Left ventricle myocardium superior (tissue), 1 donor: ENCODE measurements at regions not wholly inside any gene's neighbourhood (a gene's known extent, or its start where the extent isn't known, plus 50 kb on each side); places are given as distances from the start of the nearest gene placed in this dataset.
"Not testable (repeated sequence)": the region's sequence is repeated elsewhere in the genome, so short reads cannot be mapped to it uniquely, and the experiment has no call there.

Source experiments
- ATAC-seq: fragments of 200-7000 bp; cut with Tn5 transposase; one replicate; pipeline ENCODE4 v1.9.1; 2020; ENCODE audit warnings: mild to moderate bottlenecking, moderate library complexity
- DNase-seq: peaks from one replicate; pipeline ENCODE4 v3.0.0-alpha.2; 2020
- intact Hi-C: fragments of 100-400 bp; cut with micrococcal nuclease; formaldehyde crosslinking; loops from one replicate; pipeline ENCODE4 v1.11.0; 2022
- donor health status: DM: no; HTN: yes; CAD: no; lungs with severe emphysema.

DNA sequence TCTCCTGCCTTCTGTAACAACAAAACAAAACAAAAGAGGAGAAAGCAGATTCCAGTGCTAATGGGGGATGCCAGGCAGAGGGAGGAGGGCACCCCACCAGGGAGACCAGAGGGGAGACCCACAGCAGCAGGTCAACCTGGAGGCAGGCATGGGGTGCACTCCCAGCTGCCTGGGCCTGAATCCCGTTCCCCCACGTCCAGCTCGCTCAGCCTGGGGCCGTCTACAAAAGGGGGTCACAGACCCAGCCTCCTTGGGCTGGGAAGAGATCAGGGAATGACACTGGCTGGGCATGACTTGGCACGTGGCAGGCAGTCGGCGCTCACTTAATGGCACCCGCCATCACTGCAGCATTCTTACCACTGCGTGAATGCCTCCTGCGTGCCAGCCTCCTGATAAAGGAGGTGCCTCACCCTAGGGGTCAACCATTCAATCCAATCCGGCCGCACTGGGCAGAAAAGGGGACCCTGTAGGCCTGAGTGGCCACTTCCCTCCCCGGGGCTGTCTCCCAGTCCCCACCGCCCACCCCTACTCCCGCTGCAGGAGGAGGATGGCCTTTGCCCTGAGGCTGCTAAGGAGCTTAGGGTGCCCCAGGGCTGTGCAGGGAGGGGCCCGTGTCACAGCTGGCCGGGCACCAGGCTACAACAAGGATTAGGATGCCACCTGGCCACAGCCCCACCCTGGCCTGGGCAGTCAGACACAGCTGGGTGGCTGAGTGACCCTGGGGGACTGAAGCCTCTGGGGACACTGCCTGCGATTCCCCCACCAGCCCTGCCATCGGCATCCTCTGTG, 87.5 kb downstream of the NCOR2 start:
- ATAC-seq (peak; percentile 60), DNase-seq (peak; percentile 49)
- intact Hi-C loops, result no loop called here

DNA sequence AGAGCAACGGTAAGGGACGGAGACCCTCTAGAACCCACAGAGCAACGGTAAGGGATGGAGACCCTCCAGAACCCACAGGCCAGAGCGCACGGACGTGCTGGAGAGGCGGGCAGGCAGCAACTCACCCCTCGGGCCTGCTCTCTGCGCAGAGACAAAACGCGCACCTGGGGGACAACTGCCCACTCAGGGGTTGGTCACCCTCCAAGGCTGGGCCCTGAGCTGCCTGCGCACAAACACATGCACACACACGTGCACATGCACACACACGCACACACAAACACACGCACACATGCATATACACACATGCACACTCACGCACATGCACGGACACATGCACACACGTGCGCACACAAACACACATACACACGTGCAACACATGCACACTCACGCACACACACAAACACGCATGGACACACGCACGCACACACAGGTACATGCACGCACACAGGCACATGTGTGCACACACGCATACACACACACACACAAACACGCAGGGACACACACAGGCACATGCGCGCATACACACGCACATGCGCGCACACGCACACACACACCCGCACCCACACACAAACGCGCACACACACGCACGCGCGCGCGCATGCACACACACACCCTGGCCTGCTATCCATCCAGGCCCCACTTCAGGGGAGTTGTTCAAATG, 88.3 kb downstream of the NCOR2 start:
- DNase-seq (peak; percentile 30), ATAC-seq (no peak)
- intact Hi-C loops, result no loop called here

- DNase-seq (no peak), ATAC-seq (no peak)
- intact Hi-C loops, result no loop called here
Observed at GRCh38 chr12:124478416-124478815, 89.0 kb downstream of the NCOR2 start.

- intact Hi-C loops, result no loop called here
- peak; percentile 13 for DNase-seq
- no peak for ATAC-seq
Observed at GRCh38 chr12:124477107-124477915, 90.1 kb downstream of the NCOR2 start.

DNA sequence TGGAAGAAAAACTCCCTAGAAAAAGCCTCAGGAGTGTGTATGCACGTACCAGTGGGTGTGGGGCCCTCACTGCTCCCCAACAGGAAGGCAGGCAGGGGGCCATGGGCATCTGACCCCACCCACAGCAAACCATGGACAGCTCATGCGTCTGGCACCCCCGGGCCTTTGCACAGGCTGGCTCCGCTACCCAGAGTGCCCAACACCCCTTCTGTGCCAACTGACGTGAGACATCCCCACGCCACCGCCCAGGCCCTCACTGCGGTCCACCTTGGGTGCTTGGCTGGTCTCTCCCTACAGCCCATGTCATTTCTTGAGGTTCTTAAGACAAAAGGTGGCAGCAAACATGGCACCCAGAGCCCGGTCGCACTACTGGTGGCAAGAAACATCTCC, 91.4 kb downstream of the NCOR2 start:
- DNase-seq, result peak; percentile 31
- intact Hi-C loops, result no loop called here
- ATAC-seq, result no peak

- ATAC-seq, result peak; percentile 69
- peak; percentile 55 for DNase-seq
- intact Hi-C loops, result no loop called here
Observed at GRCh38 chr12:124475295-124476010, 92.0 kb downstream of the NCOR2 start.

- intact Hi-C loops, result no loop called here
- ATAC-seq, result peak; percentile 96
- DNase-seq, result peak; percentile 88
Observed at GRCh38 chr12:124474709-124475108, 92.7 kb downstream of the NCOR2 start.

GRCh38 chr12:124472690-124473279, 94.6 kb downstream of the NCOR2 start:
- intact Hi-C loops, result no loop called here
- ATAC-seq, result no peak
- DNase-seq, result no peak

DNA sequence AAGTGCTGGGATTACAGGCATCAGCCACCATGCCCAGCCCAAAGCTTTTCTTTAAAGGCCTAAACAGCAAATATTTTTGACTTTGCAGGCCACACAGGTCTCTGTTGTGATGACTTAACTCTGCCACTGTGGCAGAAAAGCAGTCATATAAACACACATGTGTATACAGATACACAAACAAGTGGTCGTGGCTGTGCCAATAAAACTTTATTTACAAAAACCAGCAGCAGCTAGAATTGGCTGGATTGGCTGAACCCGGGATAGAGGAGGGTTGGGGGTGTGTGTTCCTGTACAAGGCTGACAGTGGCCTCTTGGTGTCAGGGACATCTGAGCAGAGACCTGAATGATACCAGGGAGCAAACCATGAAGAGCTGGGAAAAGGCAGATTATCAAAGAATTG, 95.6 kb downstream of the NCOR2 start:
- no peak for DNase-seq
- ATAC-seq, result no peak
- intact Hi-C loops, result no loop called here

- ATAC-seq (no peak), DNase-seq (no peak)
- intact Hi-C loops, result no loop called here
Observed at GRCh38 chr12:124470806-124471205, 96.6 kb downstream of the NCOR2 start.

- no peak for ATAC-seq
- intact Hi-C loops, result no loop called here
- DNase-seq, result no peak
Observed at GRCh38 chr12:124470139-124470538, 97.3 kb downstream of the NCOR2 start.

- DNase-seq (no peak), ATAC-seq (no peak)
- intact Hi-C loops, result no loop called here
Observed at GRCh38 chr12:124469193-124469888, 98.1 kb downstream of the NCOR2 start.

DNA sequence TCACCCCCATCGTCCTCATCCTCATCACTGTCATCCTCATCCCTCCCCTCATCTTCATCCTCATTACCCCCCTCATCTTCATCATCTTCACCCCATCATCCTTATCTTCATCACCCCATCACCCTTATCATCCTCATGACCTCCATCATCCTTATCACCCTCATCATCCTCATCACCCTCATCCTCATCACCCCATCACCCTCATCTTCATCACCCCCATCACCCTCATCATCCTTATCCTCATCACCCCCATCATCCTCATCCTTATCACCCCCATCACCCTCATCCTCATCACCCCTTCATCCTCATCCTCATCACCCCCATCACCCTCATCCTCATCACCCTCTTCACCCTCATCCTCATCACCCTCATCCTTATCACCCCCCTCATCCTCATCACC, 99.9 kb downstream of the NCOR2 start:
- DNase-seq, ATAC-seq, intact Hi-C loops: not testable (repeated sequence)

GRCh38 chr12:124466216-124467128, 100.9 kb downstream of the NCOR2 start:
- DNase-seq (peak; percentile 80), ATAC-seq (peak; percentile 81)
- intact Hi-C loops, result no loop called here

GRCh38 chr12:124465473-124465872, 101.9 kb downstream of the NCOR2 start:
- ATAC-seq (no peak), DNase-seq (no peak)
- intact Hi-C loops, result no loop called here

DNA sequence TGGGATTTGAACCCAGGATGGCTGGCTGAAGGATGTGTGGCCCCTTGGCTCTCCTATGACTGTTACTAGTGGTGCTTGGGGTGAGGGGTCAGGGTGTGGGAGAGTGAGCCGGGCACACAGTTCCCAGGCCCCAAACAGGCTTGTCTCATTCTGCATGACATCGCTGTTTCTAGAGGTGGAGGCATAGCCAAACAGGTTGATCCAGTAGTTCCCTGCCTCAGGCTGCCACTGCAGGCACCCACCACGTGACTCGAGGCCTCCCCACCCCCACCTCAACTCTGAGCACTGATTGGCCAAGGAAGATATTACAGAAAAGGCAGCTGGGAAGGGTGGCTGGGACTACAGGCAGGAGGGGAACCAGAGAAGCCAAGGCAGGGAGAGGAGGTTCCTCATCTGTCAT, 102.6 kb downstream of the NCOR2 start:
- intact Hi-C loops, result no loop called here
- DNase-seq, result peak; percentile 16
- ATAC-seq, result no peak

DNA sequence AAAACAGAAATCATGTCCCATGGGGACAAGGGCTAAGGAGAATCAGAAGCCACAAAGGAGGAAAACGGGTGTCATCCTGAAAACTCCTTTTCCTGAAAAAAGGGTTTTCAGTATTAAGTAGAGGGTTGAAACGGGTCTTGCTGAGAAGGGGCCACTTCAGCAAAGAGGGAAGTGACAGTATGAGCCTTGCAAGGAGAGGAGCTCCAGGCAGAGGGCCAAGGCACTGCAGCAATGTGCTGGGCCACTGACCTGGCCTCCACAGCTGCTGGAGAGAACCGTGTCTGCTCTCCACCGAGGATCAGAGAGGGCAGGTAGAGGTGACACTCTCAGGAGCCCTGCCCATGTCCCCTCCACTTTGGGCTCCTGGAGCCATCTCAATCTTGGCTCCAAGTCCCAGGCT, 103.3 kb downstream of the NCOR2 start:
- ATAC-seq, result peak; percentile 22
- intact Hi-C loops, result no loop called here
- peak; percentile 70 for DNase-seq
